AG09319 (cell line): ENCODE measurements at regions not wholly inside any gene's neighbourhood (a gene's known extent, or its start where the extent isn't known, plus 50 kb on each side); places are given as distances from the start of the nearest gene placed in this dataset.

ENCODE experiments used
- DNase-seq: peaks from one replicate; pipeline ENCODE4 v3.0.0-alpha.2; 2010; ENCODE audit warnings: low read depth; ENCODE audit errors: extremely low read depth
- CTCF ChIP-seq: IDR thresholded peaks from 2 replicates; pipeline ENCODE4 v1.5.1; 2011; ENCODE audit warnings: low read depth, mild to moderate bottlenecking, inconsistent platforms, low read length, moderate library complexity

- DNase-seq = no peak
- no peak for TF ChIP-seq CTCF
Measured at GRCh38 chr10:10527861-10528562, 489.7 kb upstream of the CELF2 start.

- DNase-seq = no peak
- TF ChIP-seq CTCF = no peak
Measured at GRCh38 chr10:10528563-10528910, 489.1 kb upstream of the CELF2 start.

GRCh38 chr10:10530313-10530712 is 487.4 kb upstream of the CELF2 start:
- DNase-seq = no peak
- no peak for TF ChIP-seq CTCF

GRCh38 chr10:10532236-10532635 is 485.4 kb upstream of the CELF2 start:
- TF ChIP-seq CTCF = no peak
- DNase-seq = no peak

- no peak for DNase-seq
- no peak for TF ChIP-seq CTCF
Measured at GRCh38 chr10:10532826-10533225, 484.8 kb upstream of the CELF2 start.

GRCh38 chr10:10533437-10533836 is 484.2 kb upstream of the CELF2 start:
- no peak for DNase-seq
- no peak for TF ChIP-seq CTCF

GRCh38 chr10:10538326-10538725 is 479.3 kb upstream of the CELF2 start:
- no peak for TF ChIP-seq CTCF
- DNase-seq = no peak
